ENCODE measurements at regions not wholly inside any gene's neighbourhood (a gene's known extent, or its start where the extent isn't known, plus 50 kb on each side); places are given as distances from the start of the nearest gene placed in this dataset.
"Not testable (repeated sequence)": the region's sequence is repeated elsewhere in the genome, so short reads cannot be mapped to it uniquely, and the experiment has no call there.

- ATAC-seq: no peak
- no peak for DNase-seq (ENCODE audit: low spot score)
Measured at GRCh38 chr12:58301730-58302122, 360.4 kb downstream of the ATP23 start.

GRCh38 chr12:58302487-58303011 lies 361.2 kb downstream of the ATP23 start:
- DNase-seq (ENCODE audit: low spot score) (no peak), ATAC-seq (no peak)

GRCh38 chr12:58306266-58307000 lies 365.1 kb downstream of the ATP23 start:
- DNase-seq (ENCODE audit: low spot score): no peak
- no peak for ATAC-seq

GRCh38 chr12:58309806-58310205 lies 368.4 kb downstream of the ATP23 start:
- no peak for ATAC-seq
- DNase-seq (ENCODE audit: low spot score): no peak

GRCh38 chr12:58310368-58310767 lies 369.0 kb downstream of the ATP23 start:
- DNase-seq (ENCODE audit: low spot score) (no peak), ATAC-seq (no peak)

GRCh38 chr12:58310809-58311622 lies 369.6 kb downstream of the ATP23 start:
- DNase-seq (ENCODE audit: low spot score) (no peak), ATAC-seq (peak; percentile 38)

- DNase-seq (ENCODE audit: low spot score) (no peak), ATAC-seq (no peak)
Measured at GRCh38 chr12:58313091-58313855, 371.9 kb downstream of the ATP23 start.

GRCh38 chr12:58314610-58315009 lies 373.2 kb downstream of the ATP23 start:
- ATAC-seq: no peak
- no peak for DNase-seq (ENCODE audit: low spot score)

GRCh38 chr12:58316926-58317325 lies 375.6 kb downstream of the ATP23 start:
- DNase-seq (ENCODE audit: low spot score) (no peak), ATAC-seq (no peak)

- ATAC-seq (no peak), DNase-seq (ENCODE audit: low spot score) (no peak)
Measured at GRCh38 chr12:58321414-58321813, 380.0 kb downstream of the ATP23 start.

- no peak for ATAC-seq
- DNase-seq (ENCODE audit: low spot score): no peak
Measured at GRCh38 chr12:58323676-58324075, 382.3 kb downstream of the ATP23 start.

- DNase-seq (ENCODE audit: low spot score) (no peak), ATAC-seq (no peak)
Measured at GRCh38 chr12:58325561-58325960, 384.2 kb downstream of the ATP23 start.

- no peak for DNase-seq (ENCODE audit: low spot score)
- ATAC-seq: no peak
Measured at GRCh38 chr12:58326534-58326933, 385.2 kb downstream of the ATP23 start.

GRCh38 chr12:58336581-58337242 lies 395.3 kb downstream of the ATP23 start:
- not testable (repeated sequence) for DNase-seq (ENCODE audit: low spot score); ATAC-seq

- not testable (repeated sequence) for DNase-seq (ENCODE audit: low spot score); ATAC-seq
Measured at GRCh38 chr12:58337539-58337938, 396.2 kb downstream of the ATP23 start.

GRCh38 chr12:58341791-58342190 lies 400.4 kb downstream of the ATP23 start:
- DNase-seq (ENCODE audit: low spot score): no peak
- ATAC-seq: no peak

GRCh38 chr12:58342736-58343135 lies 401.4 kb downstream of the ATP23 start:
- ATAC-seq: no peak

GRCh38 chr12:58346032-58346632 lies 404.8 kb downstream of the ATP23 start:
- DNase-seq (ENCODE audit: low spot score) (no peak), ATAC-seq (peak; percentile 78)

More at GRCh38 chr12:58342736-58343135, 401.4 kb downstream of the ATP23 start:
- DNase-seq (ENCODE audit: low spot score): no peak

GRCh38 chr12:58347188-58347587 lies 405.8 kb downstream of the ATP23 start:
- no peak for DNase-seq (ENCODE audit: low spot score)
- no peak for ATAC-seq

- ATAC-seq: no peak
- DNase-seq (ENCODE audit: low spot score): no peak
Measured at GRCh38 chr12:58347691-58348090, 406.3 kb downstream of the ATP23 start.

All from left lobe of liver (tissue), 2 donors.